ENCODE measurements at regions not wholly inside any gene's neighbourhood (a gene's known extent, or its start where the extent isn't known, plus 50 kb on each side); places are given as distances from the start of the nearest gene placed in this dataset.

DNA sequence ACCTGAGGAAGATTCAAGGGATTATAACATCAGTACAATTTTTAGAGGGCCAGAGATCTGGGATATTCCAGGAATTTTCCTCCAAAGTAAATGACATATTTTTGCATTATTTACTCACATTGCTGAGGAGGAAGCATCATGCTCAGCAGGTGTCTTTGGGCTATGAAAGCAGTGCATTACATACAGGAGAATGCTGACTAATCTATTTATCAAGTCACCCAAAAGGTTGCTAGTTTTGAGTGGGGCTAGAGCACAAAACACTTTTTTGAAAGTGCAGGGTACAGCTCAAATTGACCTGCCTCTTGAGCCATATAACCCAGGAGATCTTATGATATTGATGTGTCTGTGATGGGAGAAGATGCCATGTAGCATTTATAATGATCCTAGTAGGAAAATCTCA lies 603.1 kb downstream of the POM121L12 start:
- CTCF ChIA-PET: no interaction called here
- Histone ChIP-seq H3K9ac (ENCODE audit: control insufficient read depth, insufficient read depth, low read length) (no peak overlapping the region), H3K9me3 (replicated peaks; ENCODE audit: control insufficient read depth, insufficient read depth, low read length) (no peaks in the 10 kb centered on the region), H3K4me2 (ENCODE audit: control insufficient read depth, insufficient read depth) (no peak overlapping the region), H3K27ac (ENCODE audit: control insufficient read depth, insufficient read depth) (no peak overlapping the region), H2AFZ (ENCODE audit: control insufficient read depth, low read depth, low read length) (no peak overlapping the region), H3K27me3 (replicated peaks in 1 of 2; ENCODE audit: control insufficient read depth in 2 of 2, insufficient read depth in 2 of 2, low read length in 1 of 2) (no peaks in the 10 kb centered on the region), H3K36me3 (ENCODE audit: control insufficient read depth in 2 of 2, insufficient read depth in 2 of 2, low read length in 1 of 2) (no peaks in the 10 kb centered on the region), H4K20me1 (ENCODE audit: control insufficient read depth, insufficient read depth) (no peaks in the 10 kb centered on the region), H3K4me3 (no peak overlapping the region), H3K4me1 (ENCODE audit: control insufficient read depth, insufficient read depth, low read length) (no peaks in the 10 kb centered on the region), H3K79me2 (ENCODE audit: control insufficient read depth, insufficient read depth, low read length) (no peaks in the 10 kb centered on the region)
- ATAC-seq: no peak
- TF ChIP-seq GABPA (IDR thresholded peaks at IDR 0.05; ENCODE audit: low read depth) (no peak), SIN3A (IDR thresholded peaks at IDR 0.05; ENCODE audit: low read depth, low read length) (no peak), TBL1XR1 (IDR thresholded peaks at IDR 0.05; ENCODE audit: low read depth, low read length) (no peak), CBFB (IDR thresholded peaks at IDR 0.05; ENCODE audit: low read depth) (no peak), TCF3 (IDR thresholded peaks at IDR 0.05; ENCODE audit: borderline replicate concordance, insufficient read depth, low read depth, low read length) (no peak), HDAC6 (IDR thresholded peaks at IDR 0.05; ENCODE audit: unreplicated experiment) (no peak), RFX5 (IDR thresholded peaks at IDR 0.05; ENCODE audit: low read depth, low read length) (no peak)
- BruUV-seq (replicated peaks): no TSS peak
- RAD21 ChIA-PET (ENCODE audit: unreplicated experiment): no interaction called here
- SMC1A ChIA-PET (ENCODE audit: uncharacterized antibody, unreplicated experiment): no interaction called here
- POLR2A ChIA-PET: no interaction called here
- no peak for FAIRE-seq
- intact Hi-C loops (cut with micrococcal nuclease; ENCODE audit: unreplicated experiment) (no loop called here), in situ Hi-C loops (cut with MboI) (no loop called here)
- DNase-seq (ENCODE audit: low read depth, low spot score): no peak

DNA sequence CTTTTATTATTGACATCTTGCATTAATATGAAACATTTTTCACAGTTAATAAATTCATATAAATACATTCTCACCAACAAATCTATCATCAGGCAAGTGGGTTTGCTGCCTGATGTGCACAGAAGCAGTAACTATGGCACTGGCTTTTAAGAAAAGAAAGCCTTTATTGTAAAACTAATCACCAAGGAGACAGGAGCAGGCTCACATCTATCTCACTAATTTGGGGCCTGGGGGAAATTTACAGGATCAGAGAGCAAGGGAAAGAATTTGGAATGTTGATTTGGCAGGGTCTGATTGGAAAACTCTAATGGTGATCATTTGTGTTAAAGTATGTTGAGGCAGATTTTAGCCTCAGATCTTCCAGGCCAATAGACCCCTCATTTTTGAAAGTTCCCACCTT lies 605.7 kb downstream of the POM121L12 start:
- RAD21 ChIA-PET (ENCODE audit: unreplicated experiment): no interaction called here
- TF ChIP-seq SMARCA5 (IDR thresholded peaks at IDR 0.05) (no peak), DPF2 (IDR thresholded peaks at IDR 0.05) (no peak), POLR2AphosphoS5 (IDR thresholded peaks at IDR 0.05; ENCODE audit: low read length) (no peak)

More for the DNA sequence above, 605.7 kb downstream of the POM121L12 start:
- no peaks in the 10 kb centered on the region for H3K36me3 ChIP-seq (ENCODE audit: control insufficient read depth in 2 of 2, insufficient read depth in 2 of 2, low read length in 1 of 2)
- H3K79me2 ChIP-seq (ENCODE audit: control insufficient read depth, insufficient read depth, low read length): no peaks in the 10 kb centered on the region
- no TSS peak for BruUV-seq (replicated peaks)
- no peak for DNase-seq (ENCODE audit: low read depth, low spot score)
- ChIA-PET CTCF (no interaction called here), SMC1A (ENCODE audit: uncharacterized antibody, unreplicated experiment) (no interaction called here), POLR2A (no interaction called here)
- no peak for ATAC-seq
- H2AFZ ChIP-seq (ENCODE audit: control insufficient read depth, low read depth, low read length): no peak overlapping the region
- no peak overlapping the region for H3K9ac ChIP-seq (ENCODE audit: control insufficient read depth, insufficient read depth, low read length)
- H4K20me1 ChIP-seq (ENCODE audit: control insufficient read depth, insufficient read depth): no peaks in the 10 kb centered on the region
- no peaks in the 10 kb centered on the region for H3K27me3 ChIP-seq (replicated peaks in 1 of 2; ENCODE audit: control insufficient read depth in 2 of 2, insufficient read depth in 2 of 2, low read length in 1 of 2)
- intact Hi-C loops (cut with micrococcal nuclease; ENCODE audit: unreplicated experiment): no loop called here
- no peak overlapping the region for H3K27ac ChIP-seq (ENCODE audit: control insufficient read depth, insufficient read depth)
- in situ Hi-C loops (cut with MboI): no loop called here
- no peaks in the 10 kb centered on the region for H3K9me3 ChIP-seq (replicated peaks; ENCODE audit: control insufficient read depth, insufficient read depth, low read length)
- no peak overlapping the region for H3K4me3 ChIP-seq
- FAIRE-seq: no peak
- no peak overlapping the region for H3K4me2 ChIP-seq (ENCODE audit: control insufficient read depth, insufficient read depth)
- H3K4me1 ChIP-seq (ENCODE audit: control insufficient read depth, insufficient read depth, low read length): no peaks in the 10 kb centered on the region

Data from GM12878 (cell line).